LNCAP (cell line): ENCODE measurements at regions not wholly inside any gene's neighbourhood (a gene's known extent, or its start where the extent isn't known, plus 50 kb on each side); places are given as distances from the start of the nearest gene placed in this dataset.

Source experiments
- TF ChIP-seq, protein P1 (sequence below): fragments of 450-650 bp; IDR thresholded peaks from 2 replicates; pipeline ENCODE4 v1.5.1; 2017; ENCODE audit warnings: mild to moderate bottlenecking

DNA sequence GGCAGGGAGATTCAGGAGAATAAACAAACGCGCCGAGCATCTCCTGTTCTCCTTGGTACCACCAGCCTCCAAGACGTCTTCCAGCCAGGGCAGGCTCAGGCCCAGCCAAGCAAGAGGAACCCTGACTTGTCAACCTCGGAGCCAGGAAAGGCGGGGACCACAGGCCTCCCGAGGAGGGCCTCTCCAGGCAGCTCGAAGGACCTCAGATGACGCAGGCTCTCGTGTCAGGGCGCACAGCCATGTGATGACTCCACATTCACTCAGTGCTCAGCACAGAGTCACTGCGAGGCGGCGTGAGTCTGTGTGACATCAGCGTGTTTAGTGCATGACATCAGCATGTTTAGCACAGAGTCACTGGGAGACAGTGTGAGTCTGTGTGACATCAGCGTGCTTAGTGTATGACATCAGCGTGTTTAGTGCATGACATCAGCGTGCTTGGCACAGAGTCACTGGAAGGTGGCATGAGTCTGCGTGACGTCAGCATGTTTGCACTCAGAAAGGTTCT lies 241.4 kb downstream of the BRD1 start:
- TF ChIP-seq, protein P1, sequence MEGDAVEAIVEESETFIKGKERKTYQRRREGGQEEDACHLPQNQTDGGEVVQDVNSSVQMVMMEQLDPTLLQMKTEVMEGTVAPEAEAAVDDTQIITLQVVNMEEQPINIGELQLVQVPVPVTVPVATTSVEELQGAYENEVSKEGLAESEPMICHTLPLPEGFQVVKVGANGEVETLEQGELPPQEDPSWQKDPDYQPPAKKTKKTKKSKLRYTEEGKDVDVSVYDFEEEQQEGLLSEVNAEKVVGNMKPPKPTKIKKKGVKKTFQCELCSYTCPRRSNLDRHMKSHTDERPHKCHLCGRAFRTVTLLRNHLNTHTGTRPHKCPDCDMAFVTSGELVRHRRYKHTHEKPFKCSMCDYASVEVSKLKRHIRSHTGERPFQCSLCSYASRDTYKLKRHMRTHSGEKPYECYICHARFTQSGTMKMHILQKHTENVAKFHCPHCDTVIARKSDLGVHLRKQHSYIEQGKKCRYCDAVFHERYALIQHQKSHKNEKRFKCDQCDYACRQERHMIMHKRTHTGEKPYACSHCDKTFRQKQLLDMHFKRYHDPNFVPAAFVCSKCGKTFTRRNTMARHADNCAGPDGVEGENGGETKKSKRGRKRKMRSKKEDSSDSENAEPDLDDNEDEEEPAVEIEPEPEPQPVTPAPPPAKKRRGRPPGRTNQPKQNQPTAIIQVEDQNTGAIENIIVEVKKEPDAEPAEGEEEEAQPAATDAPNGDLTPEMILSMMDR = no peak

DNA sequence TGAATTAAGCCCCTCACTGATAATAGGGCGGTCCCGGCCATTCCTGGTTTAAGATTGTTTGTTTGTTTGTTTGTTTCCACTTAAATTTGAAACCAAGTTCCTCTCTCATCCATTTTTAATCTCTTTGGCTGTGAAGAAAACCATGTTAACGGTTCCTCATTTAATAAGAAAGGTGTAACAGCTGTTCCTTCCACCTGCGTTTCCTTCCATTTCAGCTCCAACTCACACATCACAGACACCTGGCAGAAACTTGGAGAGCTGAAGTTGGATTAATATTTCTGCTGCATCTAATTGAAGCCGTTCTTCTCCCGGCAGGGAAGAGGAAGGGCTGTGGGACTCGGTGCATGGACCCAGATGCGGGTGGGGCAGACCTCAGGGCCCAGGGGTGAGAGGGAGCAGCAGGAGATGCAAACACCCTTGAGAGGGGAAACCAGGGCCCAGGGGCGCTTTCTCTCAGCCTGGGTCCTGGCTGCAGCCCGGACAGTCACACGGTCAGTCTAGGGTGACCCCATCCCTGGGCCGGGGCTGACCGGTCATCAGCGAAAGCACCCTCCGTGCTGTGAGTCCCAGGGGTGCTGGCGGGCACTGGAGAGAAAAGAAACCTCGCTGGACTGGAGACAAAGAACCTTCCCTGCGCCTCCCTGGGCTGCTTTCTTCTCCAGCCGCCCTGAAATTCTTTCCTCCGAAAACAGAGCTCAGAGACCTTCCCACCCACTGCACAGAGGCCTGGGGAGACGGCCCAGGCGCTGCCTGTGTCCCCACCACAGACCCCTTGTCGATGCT lies 242.0 kb downstream of the BRD1 start:
- TF ChIP-seq, protein P1 = no peak

DNA sequence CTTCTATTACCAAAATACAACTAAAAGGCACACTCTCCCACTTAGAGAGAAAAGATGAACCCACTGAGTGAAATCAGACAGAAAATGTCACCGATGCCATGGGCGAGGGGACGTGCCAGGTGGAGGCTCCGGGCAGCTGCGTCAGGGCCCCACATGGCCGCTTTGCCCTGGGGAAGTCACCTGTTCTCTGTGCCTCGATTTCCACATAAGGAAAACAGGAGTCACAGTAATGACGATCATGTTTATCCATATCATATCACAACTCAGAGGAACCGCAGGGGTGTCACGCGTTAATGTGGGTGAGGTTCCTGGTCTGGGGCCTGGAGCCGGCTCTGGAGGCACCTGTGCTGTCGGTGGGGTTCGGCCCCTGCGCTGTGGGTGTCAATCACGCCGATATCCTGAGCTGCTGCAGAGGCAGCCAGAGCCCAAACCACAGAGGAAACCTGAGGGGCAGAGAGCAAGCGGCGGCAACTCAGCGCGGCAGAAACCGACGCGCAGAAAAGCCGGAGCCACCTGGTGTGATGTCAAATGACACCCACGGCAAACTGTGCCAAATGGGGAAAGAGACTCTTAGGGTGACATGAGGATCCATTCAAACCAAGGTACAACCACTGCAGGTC lies 243.7 kb downstream of the BRD1 start:
- TF ChIP-seq, protein P1 = no peak

DNA sequence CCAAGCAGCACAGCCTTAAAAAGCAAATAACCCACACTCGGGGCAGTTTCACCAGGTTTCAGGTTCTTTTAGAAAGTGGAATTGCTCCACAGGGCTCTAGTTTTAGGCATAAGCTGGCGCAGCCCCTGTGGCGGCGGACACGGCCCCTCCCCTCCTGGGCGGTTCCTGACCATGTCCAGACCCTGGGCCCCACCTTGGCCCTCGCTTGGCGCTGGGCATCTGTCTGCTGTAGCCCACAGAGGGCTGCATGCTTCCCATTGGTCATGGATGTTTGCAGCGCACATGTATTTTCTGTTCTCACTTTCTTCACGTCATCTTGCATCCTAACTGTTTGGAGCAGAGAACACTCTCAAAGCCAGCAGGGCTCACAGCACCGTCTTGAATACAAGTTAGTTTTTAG lies 244.3 kb downstream of the BRD1 start:
- TF ChIP-seq, protein P1 = no peak

DNA sequence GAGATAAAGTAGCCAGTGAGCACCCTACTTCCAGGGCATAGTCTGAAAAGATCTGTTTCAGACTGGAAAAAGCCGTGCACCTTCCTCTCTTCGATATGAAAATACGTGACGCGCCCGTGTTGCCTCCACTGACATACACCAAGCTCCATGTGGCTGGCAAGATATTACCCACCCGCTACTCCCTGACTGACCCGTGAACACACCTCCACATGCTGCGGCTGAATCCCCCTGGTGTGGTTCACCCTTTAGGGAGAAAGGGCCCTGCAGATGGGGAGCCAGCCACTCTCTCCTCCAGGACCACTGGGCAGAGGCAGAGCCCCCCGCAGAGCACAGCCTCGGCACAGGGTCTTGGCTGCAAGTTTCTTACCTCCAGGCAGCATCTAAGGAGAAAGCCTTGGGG lies 245.0 kb downstream of the BRD1 start:
- TF ChIP-seq, protein P1 = no peak

DNA sequence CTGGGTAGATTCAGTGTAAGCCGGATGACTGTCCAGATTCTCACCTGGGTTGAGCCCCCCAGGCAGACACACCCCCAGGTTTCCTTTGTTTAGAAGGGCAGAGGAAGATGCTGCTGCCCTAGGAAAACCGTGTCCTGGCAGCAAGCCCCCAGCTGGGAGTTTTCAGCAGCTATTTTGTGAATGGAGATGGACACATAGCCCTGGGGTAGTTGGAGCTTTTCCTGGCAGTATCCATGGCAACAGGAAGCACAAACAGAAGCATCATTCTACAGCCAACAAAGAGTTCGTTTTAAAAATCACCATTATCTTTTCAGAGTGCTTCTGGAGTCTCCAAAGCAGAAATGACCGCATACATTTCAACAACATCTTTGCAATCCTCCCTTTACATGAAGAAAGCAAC lies 245.5 kb downstream of the BRD1 start:
- TF ChIP-seq, protein P1 = no peak

DNA sequence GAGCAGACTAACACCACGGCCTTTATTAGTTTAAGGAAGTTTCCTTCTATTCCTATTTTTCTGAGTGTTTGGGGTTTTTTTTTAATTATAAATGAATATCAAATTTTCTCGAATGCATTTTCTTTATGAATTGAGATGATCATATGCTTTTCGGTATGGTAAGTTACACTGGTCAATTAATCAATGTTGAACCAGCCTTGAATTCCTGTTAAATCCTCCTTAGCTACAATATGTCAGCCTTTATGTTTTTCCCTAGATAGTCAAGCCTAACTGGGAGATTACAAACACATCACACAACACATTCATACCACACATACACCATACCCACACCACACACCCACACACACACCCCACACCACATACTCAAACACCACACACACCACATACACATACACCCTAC lies 247.6 kb downstream of the BRD1 start:
- TF ChIP-seq, protein P1 = no peak
